Adrenal gland (tissue), 9 donors: ENCODE measurements at regions not wholly inside any gene's neighbourhood (a gene's known extent, or its start where the extent isn't known, plus 50 kb on each side); places are given as distances from the start of the nearest gene placed in this dataset.

Experiments
- DNase-seq, 7 donors: peaks; one replicate each; pipeline ENCODE4 v3.0.0-alpha.2; 2019 to 2020
- H3K27ac ChIP-seq, 5 donors: fragments of 200-600 bp; sonication (generic) in 4 of 5; 1 replicate in 3 of 5; 2 replicates in 2 of 5; pipeline versions ENCODE4 v1.5.1 to v1.8.0; 2016 to 2020; ENCODE audit warnings: mild to moderate bottlenecking in 1 of 5
- H3K27me3 ChIP-seq: fragments of 200-600 bp; 2 replicates; pipeline ENCODE4 v1.8.0; 2021
- H3K36me3 ChIP-seq, 2 donors: fragments of 200-600 bp; replicated peaks in 1 of 2; 1 replicate in 1 of 2; 2 replicates in 1 of 2; pipeline versions ENCODE4 v1.5.1 to v1.8.0; 2018 to 2022
- H3K4me1 ChIP-seq, 2 donors: fragments of 200-600 bp; replicated peaks in 1 of 2; 1 replicate in 1 of 2; 2 replicates in 1 of 2; pipeline versions ENCODE4 v1.5.1 to v1.8.0; 2018 to 2021
- H3K4me3 ChIP-seq, 4 donors: fragments of 200-600 bp; sonication (generic) in 3 of 4; one replicate each; pipeline ENCODE4 v1.5.1; 2016 to 2018
- H3K9me3 ChIP-seq, 3 donors: fragments of 200-600 bp; sonication (generic) in 1 of 3; replicated peaks in 1 of 3; 1 replicate in 2 of 3; 2 replicates in 1 of 3; pipeline versions ENCODE4 v1.5.1 to v1.8.0; 2016 to 2021
- POLR2A ChIP-seq, 2 donors: fragments of 450-650 bp; IDR thresholded peaks; one replicate each; pipeline ENCODE4 v1.6.1; 2017; ENCODE audit warnings: antibody characterized with exemption in 2 of 2, mild to moderate bottlenecking in 2 of 2, moderate library complexity in 1 of 2
- WGBS, 4 donors: extraction: QIAGEN DNeasy Blood & Tissue Kit in 2 of 4; methylation state at CpG; one replicate each; pipeline versions ENCODE4 v1.1.5 to v1.1.7; 2013 to 2017; 5-methylcytosine and 5-hydroxymethylcytosine counted together
- intact Hi-C, 2 donors: fragments of 100-400 bp; cut with DNase I; formaldehyde crosslinking; loops; one replicate each; pipeline versions ENCODE4 v1.14.1 to v1.15.0; 2022 to 2023
- TF ChIP-seq, protein P1 (sequence below), 6 experiments: fragments of 450-650 bp in 4 of 6; fragments of 200-600 bp in 2 of 6; sonication (generic) in 1 of 6; IDR thresholded peaks; 1 replicate in 5 of 6; 2 replicates in 1 of 6; pipeline versions ENCODE4 v1.5.1 to v1.8.0; 2016 to 2021; ENCODE audit warnings: antibody characterized with exemption in 6 of 6, mild to moderate bottlenecking in 2 of 6, moderate library complexity in 1 of 6
- donor health status: healthy with polysubstance abuse.
- donor health status: Bipolar disorder and iron deficiency.
- donor health status: DM: yes; HTN: yes; CAD: no.
- donor health status: DM: no; HTN: no; CAD: no.
- donor health status: DM: no; HTN: no; CAD: no.

DNA sequence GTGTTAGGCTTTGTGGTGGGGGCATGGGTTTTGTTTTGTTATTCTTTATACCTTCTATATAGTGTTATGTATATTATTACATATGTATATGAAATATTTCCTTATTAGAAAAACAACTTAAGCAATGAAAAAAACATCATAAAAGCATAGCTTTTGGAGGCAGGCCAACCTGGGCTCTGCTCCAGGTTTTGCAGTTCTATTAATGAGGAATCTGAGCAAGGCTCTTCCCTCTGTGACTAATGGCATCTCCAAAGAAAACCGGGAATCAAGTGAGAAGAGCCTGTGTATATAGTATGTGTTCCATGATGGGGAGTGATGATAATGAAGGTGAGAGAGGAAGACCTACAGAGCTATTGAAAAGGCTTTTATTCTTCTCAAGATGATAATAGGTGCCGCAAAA, 291.1 kb downstream of the CLIC5 start:
- H3K4me3 ChIP-seq: no peak overlapping the region
- intact Hi-C loops: no loop called here
- no peaks in the 10 kb centered on the region for H3K9me3 ChIP-seq
- H3K27me3 ChIP-seq: no peaks in the 10 kb centered on the region
- no peaks in the 10 kb centered on the region for H3K36me3 ChIP-seq
- TF ChIP-seq, protein P1, sequence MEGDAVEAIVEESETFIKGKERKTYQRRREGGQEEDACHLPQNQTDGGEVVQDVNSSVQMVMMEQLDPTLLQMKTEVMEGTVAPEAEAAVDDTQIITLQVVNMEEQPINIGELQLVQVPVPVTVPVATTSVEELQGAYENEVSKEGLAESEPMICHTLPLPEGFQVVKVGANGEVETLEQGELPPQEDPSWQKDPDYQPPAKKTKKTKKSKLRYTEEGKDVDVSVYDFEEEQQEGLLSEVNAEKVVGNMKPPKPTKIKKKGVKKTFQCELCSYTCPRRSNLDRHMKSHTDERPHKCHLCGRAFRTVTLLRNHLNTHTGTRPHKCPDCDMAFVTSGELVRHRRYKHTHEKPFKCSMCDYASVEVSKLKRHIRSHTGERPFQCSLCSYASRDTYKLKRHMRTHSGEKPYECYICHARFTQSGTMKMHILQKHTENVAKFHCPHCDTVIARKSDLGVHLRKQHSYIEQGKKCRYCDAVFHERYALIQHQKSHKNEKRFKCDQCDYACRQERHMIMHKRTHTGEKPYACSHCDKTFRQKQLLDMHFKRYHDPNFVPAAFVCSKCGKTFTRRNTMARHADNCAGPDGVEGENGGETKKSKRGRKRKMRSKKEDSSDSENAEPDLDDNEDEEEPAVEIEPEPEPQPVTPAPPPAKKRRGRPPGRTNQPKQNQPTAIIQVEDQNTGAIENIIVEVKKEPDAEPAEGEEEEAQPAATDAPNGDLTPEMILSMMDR (IDR thresholded peaks at IDR 0.05): no peak
- TF ChIP-seq POLR2A (IDR thresholded peaks at IDR 0.05): no peak
- H3K4me1 ChIP-seq: no peaks in the 10 kb centered on the region
- H3K27ac ChIP-seq: no peak overlapping the region
- DNase-seq: peak; percentile 52 to 85 (median 68)
- 45 to 57% (median 50%) methylated on average over 2 of the region's 2 CpGs for WGBS, 4 donors

DNA sequence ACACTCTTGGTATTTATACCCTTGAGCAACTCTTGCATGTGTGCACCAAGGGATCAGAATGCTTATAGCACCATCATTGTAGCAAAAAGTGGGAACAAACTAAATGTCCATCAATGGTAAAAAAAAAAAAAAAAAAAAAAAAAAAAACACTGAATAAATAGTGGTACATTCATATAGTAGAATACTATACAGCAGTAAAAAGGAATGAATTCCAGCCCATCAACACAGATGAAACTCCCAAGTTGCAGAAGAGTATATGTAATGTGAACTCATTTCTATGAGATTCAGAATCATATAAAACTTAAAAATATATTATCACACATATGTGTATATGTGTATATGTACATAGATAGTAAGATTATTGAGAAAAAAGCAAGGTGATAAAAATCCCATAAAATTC, 291.6 kb downstream of the CLIC5 start:
- Histone ChIP-seq H3K27me3 (no peaks in the 10 kb centered on the region), H3K9me3 (no peaks in the 10 kb centered on the region), H3K36me3 (no peaks in the 10 kb centered on the region), H3K4me1 (no peaks in the 10 kb centered on the region), H3K4me3 (no peak overlapping the region), H3K27ac (no peak overlapping the region)
- intact Hi-C loops: no loop called here
- no peak for DNase-seq
- no peak for TF ChIP-seq POLR2A (IDR thresholded peaks at IDR 0.05)
- TF ChIP-seq, protein P1 (IDR thresholded peaks at IDR 0.05): no peak

DNA sequence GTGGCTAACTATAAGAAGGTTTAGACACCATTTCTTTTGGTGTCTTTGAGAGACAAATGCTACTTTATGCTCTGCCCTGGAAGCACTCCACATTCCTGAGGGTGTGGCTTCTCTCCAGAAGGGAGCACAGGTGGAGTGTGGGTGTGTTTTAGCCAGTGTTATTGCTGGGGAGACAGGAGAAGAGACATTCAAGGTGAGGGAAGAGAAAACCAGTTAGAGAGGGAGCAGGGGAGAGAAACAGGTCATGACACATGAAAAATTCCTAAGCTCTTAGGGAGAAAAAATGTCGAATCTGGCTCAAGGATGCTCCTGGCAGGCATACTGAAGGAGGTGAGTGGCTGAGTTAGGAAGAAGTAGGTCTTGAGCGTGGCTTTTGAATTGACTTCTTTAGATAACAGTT, 292.8 kb downstream of the CLIC5 start:
- WGBS, 4 donors: 61 to 73% (median 71%) methylated on average over 2 of the region's 2 CpGs
- intact Hi-C loops: no loop called here
- TF ChIP-seq, protein P1 (IDR thresholded peaks at IDR 0.05): no peak
- TF ChIP-seq POLR2A (IDR thresholded peaks at IDR 0.05): no peak

DNA sequence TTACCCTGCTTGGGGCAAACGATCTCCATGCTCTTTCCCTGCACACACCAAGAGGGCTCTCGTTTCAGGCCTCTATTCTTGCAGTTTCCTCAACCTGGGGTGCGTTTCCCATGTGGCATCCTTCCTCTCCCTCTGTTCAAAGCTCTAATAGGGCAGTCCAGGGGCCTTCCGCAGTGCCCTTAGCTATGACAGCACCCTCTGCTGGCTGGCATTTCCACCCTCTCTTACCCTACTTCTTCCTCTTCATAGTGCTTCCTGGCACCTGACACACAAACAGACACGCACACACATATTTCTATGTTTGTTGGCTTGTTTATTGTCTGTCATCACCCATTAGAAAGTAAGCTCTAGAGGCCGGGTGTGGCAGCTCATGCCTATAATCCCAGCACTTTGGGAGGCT, 294.0 kb downstream of the CLIC5 start:
- H3K9me3 ChIP-seq: no peaks in the 10 kb centered on the region
- H3K4me1 ChIP-seq: no peaks in the 10 kb centered on the region
- no peaks in the 10 kb centered on the region for H3K27me3 ChIP-seq
- no peak for DNase-seq
- H3K36me3 ChIP-seq: no peaks in the 10 kb centered on the region
- TF ChIP-seq, protein P1 (IDR thresholded peaks at IDR 0.05): no peak
- TF ChIP-seq POLR2A (IDR thresholded peaks at IDR 0.05): no peak
- no peak overlapping the region for H3K27ac ChIP-seq
- intact Hi-C loops: no loop called here
- 70 to 82% (median 74%) methylated on average over 6 of the region's 6 CpGs for WGBS, 4 donors
- H3K4me3 ChIP-seq: no peak overlapping the region

More for the DNA sequence above, 292.8 kb downstream of the CLIC5 start:
- DNase-seq: no peak
- Histone ChIP-seq H3K36me3 (no peaks in the 10 kb centered on the region), H3K4me1 (no peaks in the 10 kb centered on the region), H3K4me3 (no peak overlapping the region), H3K9me3 (no peaks in the 10 kb centered on the region), H3K27ac (no peak overlapping the region), H3K27me3 (no peaks in the 10 kb centered on the region)
